GM21423 (cell line): ENCODE measurements at regions not wholly inside any gene's neighbourhood (a gene's known extent, or its start where the extent isn't known, plus 50 kb on each side); places are given as distances from the start of the nearest gene placed in this dataset.

Source experiments
- ATAC-seq: cut with Tn5 transposase; IDR thresholded peaks from one replicate; pipeline ENCODE4 v1.9.1; 2021; ENCODE audit warnings: mild to moderate bottlenecking, moderate library complexity; ENCODE audit not compliant: unreplicated experiment

DNA sequence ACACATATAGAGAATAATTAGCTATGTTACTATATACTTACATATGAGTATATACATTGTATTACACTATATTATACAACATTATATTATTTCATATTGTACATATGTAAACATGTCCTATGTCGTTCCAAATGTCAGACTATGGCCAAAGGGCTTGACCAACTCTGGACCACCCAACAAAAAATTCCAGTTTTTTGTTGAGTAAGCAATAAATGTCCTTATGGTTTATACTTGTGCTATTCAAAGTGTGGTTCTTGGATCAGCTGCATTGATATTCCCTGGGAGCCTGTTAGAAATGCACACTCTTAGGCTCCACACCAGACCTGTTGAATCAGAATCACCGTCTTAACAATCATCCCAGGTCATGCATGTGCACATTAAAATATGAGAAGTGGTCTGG, 225.4 kb upstream of the ZFP64 start:
- no peak for ATAC-seq

DNA sequence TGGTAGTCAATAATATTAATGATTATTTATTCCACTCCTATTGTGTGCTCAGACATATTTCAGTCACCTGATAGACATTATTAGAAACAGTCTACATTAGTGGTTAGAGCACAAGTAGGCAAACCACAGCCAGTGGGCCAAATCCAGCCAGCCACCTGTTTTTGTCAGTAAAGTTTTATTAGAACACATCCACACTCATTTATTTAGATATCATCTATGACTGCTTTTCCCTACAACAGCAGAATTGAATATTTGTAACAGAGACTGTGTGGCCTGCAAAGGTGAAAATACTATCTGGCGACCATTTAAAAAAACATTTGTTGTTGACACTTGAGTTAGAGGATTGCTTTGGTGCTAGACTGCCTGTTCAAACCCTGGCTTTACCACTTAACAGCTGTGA, 220.0 kb upstream of the ZFP64 start:
- ATAC-seq, result no peak

DNA sequence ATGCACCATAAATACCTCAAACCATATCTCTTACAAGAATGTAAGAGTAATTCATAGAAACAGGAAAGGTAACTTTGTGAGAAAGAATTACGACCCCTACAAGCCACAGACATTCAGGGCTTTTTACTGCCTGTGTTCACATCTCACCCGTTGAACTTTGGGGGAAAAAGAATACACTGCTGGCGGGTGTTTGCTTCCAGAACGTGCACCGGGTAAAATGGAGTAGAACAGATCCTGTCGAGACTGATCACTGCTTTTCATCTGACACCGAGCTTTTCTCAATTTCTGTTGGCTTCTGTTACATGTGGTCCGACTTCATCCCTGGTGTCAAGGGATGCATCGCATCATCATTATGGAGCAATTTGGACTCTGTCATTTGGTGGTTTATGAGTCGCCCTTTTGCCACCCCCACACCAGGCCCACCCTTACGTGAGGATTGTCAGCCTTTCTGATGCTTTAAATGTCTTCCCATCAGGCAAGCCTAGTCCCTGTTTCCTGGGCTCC, 219.2 kb upstream of the ZFP64 start:
- ATAC-seq, result no peak

GRCh38 chr20:52410182-52410647, 218.6 kb upstream of the ZFP64 start:
- ATAC-seq, result no peak

- ATAC-seq, result no peak
Measured at GRCh38 chr20:52405986-52406385, 214.4 kb upstream of the ZFP64 start.

DNA sequence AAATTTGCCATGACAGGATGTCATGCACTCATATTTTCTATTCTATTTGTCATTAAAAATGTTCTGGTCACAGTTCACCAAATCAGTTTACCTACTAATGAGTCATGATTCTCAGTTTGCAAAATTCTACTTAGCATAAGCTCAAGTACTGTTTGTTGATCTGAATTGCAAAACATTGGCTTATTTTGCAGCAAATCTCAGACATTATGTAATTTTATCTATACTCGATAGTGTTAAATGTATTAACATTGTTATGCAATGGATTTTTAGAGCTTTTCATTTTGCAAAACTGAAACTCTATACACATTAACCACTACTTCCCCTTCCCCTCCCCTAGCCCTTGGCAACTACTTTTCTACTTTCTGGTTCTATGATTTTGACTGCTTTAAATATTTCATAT, 213.8 kb upstream of the ZFP64 start:
- peak; percentile 62 for ATAC-seq

DNA sequence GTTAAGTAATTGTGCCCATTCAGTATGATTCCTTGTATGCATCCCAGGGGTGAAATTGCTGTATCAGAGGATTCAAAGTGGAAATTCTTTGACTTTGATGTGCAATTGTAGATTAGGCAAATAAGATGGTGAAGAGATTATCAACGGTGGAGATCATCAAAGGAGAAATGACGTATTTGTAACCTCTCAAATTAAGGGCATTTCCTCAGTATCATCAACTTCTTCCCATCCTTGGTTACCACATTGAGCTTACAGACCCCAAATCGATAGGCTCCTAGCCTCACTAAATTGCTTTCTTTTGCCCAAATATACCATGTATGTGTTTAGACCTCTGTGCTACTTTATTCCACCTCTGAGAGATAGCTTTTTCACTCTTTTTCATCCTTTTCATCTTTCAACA, 213.1 kb upstream of the ZFP64 start:
- no peak for ATAC-seq

DNA sequence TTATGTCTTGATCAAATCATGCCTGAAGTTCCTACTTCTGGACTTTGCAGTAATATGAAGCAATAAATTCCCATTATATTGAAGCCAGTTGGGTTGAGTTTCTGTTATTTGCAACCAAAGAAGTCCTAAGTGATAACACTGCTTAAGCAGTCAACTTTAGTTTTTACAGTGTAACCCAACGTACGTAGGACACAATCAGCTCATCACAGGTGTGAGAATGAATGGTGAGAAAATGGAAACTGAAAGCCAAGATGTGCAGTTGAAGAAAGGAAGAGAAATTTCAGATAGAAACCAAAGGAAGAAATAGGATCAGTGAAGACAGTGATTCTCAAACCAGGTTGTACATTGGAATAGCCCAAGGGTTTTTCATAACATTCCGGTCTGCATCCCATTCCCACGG, 211.4 kb upstream of the ZFP64 start:
- no peak for ATAC-seq

DNA sequence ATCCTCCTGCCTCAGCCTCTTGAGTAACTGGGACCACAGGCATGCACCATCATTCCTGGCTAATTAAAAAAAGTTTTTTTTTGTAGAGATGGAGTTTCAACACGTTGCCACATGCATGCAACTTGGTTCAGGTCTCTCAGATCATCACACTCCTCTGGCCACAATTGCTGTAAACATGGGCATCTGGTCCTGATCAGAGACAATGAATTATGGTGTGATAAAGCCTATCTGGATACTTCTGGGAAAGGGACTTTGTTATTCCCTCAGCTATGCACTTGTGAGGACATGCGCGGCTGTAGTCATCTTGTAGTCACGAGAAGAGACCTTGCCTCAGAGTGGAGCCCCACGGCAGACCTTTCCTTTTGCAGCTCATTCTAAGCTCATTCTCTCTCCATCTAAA, 210.9 kb upstream of the ZFP64 start:
- no peak for ATAC-seq

DNA sequence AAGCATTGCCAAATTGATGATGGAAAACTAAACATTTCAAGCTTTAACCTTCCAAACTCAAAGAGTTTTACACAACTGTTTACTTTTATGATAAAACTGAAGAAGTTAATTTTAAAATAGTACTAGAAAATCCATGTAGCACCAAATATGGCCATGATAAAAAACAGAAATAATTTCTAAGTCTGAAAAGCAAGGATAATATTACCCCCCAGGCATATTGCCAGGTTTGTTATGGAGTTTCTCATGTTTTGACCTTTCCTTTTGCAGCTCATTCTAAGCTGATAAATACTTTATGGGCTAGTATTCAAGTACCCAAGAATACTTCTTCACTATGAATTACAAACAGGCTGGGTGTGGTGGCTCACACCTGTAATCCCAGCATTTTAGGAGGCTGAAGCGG, 209.9 kb upstream of the ZFP64 start:
- no peak for ATAC-seq

DNA sequence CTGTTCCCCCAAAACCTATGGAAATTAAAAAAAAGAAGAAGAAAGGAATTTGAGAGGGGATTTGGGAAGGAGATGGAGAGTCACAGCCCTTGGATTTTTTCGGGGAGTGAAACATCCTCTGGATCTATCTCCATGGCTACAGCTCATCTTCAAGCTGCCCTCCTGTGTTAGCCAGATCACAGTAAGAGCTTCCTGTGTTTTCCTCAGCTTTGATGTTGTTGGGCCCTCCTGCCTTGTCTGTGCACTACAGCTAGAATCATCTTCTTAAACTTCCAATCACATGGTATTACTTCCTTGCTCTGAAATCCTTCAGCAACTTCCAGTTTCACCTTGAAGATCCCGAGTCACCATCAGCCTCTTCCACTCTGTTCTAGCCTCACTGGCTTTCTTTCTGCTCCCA, 207.8 kb upstream of the ZFP64 start:
- ATAC-seq, result no peak

DNA sequence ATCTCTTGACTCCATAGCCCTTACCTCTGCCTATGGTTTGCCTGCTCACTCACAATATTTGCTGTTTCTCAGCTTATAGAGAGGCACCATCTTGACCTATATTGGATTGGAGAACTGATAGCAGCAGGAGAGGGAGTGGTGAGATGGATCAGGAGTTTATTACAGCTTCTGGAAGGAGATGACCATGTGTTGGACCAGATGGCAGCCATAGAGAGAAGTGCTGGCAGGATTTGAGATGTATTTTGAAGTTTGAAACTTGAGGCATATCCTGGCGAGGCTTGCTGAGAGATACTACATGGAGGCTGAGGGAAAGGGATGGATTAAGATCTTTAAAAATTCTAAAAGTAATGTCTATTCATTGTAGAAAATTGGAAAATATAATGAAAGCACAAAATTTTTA, 198.0 kb upstream of the ZFP64 start:
- no peak for ATAC-seq

- ATAC-seq, result no peak
Measured at GRCh38 chr20:52383995-52384621, 192.5 kb upstream of the ZFP64 start.

- ATAC-seq, result no peak
Measured at GRCh38 chr20:52382933-52383332, 191.4 kb upstream of the ZFP64 start.

DNA sequence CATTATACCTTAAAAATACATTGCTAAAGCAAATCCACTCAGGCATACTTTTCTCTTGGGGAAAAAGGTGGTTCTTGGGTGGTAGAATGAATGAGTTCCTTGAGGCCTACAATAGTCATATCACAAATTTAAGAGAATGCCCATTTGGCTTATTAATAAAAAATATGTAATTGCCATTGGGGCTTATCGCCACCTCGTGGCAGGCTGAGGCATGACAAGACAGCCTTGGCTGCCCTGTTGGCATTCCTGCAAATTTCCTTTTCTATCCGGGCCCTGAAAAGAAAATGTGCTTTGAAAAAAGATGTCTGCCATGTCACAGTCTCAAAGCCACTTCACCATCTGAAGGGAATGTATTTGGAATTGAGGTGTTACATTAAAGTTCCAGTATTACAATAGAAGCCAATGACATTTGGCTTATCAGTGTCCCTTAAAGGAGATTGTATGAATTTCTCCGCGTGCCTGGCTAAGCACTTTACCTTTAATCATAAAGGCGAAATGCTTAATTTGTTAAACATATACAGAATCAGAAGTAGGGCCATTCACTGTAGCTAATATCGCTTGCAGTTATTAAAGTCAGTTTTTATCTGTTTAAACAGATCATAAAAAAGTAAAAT, 188.3 kb upstream of the ZFP64 start:
- ATAC-seq, result no peak

DNA sequence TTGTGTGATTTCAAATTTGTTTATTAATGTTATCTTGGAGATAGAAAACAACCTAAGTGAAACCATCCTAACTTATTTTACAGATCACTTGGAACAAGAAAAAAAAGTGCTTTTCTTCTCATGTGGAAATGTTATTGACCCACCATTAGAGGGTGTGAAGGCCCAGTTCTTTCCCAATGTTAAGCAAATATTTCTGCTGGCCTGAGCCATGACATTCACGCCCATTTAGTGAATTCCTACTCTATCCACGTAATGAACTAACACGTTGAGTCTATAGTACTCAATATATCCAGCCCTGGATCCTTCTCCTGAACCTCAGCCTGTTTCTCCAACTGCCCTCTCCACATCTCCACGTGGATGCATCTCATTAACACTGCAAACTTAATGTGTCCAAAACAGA, 180.6 kb upstream of the ZFP64 start:
- no peak for ATAC-seq

GRCh38 chr20:52365688-52366087, 174.1 kb upstream of the ZFP64 start:
- no peak for ATAC-seq

DNA sequence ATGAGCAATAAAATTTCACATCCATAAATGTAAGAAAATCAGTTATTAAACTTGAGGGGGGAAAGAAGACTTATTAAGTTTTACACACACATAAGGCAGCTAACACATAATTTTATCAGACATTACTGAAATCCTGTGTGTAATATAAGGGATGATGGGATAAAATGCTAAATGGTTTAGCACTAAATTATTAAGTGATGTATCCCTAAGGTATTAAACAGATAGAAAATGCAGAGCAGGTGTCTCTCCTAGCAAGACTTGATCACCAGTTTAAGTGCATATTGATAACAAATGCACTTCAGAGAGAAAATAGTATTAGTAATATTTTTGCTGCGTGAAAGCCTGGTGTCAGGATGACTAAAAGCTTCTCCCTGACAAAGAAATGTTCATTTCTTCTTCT, 172.8 kb upstream of the ZFP64 start:
- no peak for ATAC-seq

- no peak for ATAC-seq
Measured at GRCh38 chr20:52361650-52362049, 170.1 kb upstream of the ZFP64 start.

DNA sequence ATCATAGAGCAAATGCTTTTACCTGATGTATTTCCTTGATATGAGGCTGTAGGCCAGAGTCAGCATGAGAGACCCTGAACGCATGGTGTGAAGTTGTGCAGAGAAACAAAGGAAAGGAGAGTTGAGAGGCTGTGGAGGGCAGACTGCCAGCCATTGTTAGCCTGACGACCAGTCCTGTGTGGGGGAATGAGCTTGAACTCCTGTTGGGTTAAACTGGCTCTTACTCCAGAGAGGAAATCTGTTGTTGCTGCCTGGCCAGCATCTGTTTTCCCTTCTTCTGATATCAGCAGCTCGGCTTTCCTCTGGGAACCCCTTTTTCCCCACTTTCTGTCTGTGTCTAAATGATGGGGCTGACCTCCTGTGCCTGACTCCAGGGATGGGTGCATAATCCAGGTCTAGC, 158.2 kb upstream of the ZFP64 start:
- no peak for ATAC-seq

GRCh38 chr20:52348434-52348833, 156.9 kb upstream of the ZFP64 start:
- ATAC-seq, result no peak

- ATAC-seq, result no peak
Measured at GRCh38 chr20:52346797-52347196, 155.2 kb upstream of the ZFP64 start.

GRCh38 chr20:52342913-52343312, 151.3 kb upstream of the ZFP64 start:
- no peak for ATAC-seq
